NCI-H2227 treated with DMSO at 0.1 percent for 48 hours (cell line): ENCODE measurements at regions not wholly inside any gene's neighbourhood (a gene's known extent, or its start where the extent isn't known, plus 50 kb on each side); places are given as distances from the start of the nearest gene placed in this dataset.
"Not testable (repeated sequence)": the region's sequence is repeated elsewhere in the genome, so short reads cannot be mapped to it uniquely, and the experiment has no call there.

Experiments used
- DNase-seq: peaks from one replicate; lab custom pipeline; 2025; lab: John Stamatoyannopoulos, UW

DNA sequence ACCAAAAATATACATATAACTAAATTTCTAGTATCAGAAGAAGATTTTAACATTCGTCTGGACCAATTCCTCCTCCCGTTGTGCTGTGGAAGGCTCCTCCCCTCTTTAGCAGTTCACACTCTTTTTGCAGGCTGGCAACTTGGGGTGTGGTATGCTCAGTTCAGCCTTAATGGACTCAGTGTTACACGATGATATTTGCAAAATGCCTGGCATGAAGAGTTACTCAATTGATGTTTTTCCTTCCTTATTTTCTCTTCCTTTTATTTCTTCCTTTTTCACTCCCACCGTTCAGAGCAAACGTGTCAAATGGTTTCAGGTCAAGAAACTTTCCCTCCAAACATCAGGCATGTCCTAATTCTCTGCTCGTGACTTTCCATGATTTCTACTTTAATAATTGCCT, 248.3 kb downstream of the PHF14 start:
- DNase-seq: no peak

- no peak for DNase-seq
Measured at GRCh38 chr7:11224535-11224934, 250.9 kb downstream of the PHF14 start.

- DNase-seq: peak; percentile 53
Measured at GRCh38 chr7:11228515-11228914, 254.8 kb downstream of the PHF14 start.

DNA sequence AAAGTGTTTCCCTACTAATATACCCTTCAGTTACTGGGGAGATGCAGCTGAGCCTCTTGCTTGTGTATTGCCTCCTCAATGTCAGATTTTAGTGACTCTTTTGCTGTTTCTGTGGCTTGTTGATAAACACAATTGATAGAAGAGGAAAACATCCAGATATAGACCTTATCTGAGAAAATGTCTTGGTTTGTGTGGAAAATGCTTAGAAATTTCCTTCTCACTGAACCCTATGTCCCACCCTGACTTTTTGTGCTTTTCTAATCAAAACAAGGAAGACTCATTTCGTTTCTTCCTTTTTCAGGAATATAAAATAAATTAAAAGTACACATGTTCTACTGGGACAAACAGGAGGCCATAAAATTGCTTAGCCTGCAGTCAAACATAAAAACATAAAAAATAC, 257.5 kb downstream of the PHF14 start:
- no peak for DNase-seq

GRCh38 chr7:11232462-11232861, 258.8 kb downstream of the PHF14 start:
- DNase-seq: no peak

GRCh38 chr7:11233871-11234270, 260.2 kb downstream of the PHF14 start:
- no peak for DNase-seq

DNA sequence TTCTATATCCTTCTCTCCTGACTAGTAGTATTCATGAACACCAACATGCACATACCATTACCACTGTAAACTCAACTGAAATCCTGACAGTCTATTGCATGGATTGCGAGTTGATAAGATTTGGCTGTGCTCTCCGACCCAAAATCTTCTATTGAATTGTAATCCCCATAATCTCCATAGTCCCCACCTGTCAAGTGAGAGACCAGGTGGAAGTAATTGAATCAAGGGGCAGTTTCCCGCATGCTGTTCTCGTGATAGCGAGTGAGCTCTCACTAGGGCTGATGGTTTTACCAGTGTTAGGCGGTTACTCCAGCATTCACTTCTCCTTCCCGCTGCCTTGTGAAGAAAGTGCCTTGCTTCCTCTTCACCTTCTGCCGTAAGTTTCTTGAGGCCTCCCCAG, 261.8 kb downstream of the PHF14 start:
- DNase-seq: no peak

- no peak for DNase-seq
Measured at GRCh38 chr7:11236680-11237079, 263.0 kb downstream of the PHF14 start.

- no peak for DNase-seq
Measured at GRCh38 chr7:11237742-11238141, 264.1 kb downstream of the PHF14 start.

DNA sequence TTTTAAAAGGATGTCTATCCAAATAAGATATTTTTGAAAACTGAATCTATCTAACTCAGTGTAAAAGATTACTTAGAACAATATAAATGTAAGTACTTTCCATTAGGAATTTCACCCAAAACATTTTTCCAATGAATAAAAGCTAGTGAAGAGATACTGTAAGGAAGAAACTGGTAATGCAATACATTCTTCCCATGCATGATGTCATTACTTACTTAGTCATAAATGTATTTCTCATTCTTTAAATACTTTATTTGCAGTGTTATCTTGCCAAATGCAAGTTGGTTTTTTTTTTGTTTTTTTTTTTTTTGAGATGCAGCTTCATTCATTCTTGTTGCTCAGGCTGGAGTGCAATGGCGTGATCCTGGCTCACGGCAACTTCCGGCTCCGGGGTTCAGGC, 265.6 kb downstream of the PHF14 start:
- DNase-seq: no peak

- DNase-seq: no peak
Measured at GRCh38 chr7:11243739-11244138, 270.1 kb downstream of the PHF14 start.

DNA sequence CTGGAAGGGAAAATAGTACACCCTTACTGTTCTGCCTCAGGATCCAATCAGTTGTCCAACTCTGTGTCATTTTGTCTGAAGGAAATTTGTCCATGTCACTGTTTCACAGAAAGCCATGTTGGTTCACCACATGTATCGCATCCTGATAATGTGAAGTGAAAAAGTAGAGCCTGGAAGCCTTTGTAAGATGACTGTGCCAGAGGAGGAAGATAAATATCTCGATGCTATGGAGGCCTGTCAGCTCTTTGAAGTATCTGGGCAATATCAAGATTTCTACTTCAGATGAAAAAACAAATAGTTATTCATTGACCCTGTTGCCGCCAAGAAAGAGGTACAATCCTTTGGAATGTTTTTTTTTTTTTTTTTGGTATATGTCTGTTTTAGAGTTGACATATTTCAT, 270.5 kb downstream of the PHF14 start:
- DNase-seq: no peak

DNA sequence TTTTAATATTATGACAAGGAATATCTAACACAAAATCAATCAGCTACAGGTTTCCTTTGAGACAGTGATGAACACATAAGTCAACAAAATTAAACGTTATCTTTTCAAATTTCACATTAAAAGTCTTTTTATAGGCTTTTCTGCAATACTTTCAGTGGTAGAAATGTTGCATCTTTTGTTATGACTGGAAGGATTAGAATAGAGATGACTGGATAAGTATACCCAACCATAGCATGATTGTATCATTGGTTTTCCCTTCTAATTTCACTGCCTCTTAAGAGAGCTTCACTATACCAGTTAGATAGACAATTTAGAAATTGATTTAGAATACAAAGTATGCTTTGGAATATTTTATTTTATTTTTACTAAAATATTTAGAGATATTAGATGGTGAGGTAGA, 273.9 kb downstream of the PHF14 start:
- no peak for DNase-seq

GRCh38 chr7:11251436-11251835, 277.8 kb downstream of the PHF14 start:
- DNase-seq: no peak

DNA sequence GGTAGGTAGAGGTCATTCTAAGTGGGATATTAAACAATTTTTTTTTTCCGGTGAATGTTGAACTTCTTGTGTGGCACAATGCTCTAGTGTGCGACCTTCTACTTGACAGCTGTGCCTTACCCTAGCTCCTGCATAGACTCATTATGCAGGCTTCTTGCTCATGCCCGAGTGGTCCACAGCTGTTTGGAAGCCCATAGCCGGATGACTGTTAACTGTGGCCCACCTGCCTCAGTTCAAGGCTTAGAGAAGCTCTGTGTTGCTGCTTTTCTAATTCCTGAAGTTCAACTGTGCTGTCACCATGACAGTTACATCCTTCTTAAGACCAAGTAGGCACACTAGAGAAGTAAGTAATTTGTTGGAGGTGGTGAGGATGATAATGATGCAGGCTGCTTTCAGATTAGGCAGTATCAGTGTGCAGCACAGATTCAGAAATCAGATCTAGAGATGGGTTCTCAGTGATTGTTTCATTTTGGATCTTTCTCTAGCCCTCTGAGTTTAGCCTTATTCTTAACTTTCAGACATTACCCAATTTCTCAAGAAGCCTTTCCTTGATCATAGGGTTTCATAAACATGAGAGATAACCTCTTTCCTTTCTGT, 278.4 kb downstream of the PHF14 start:
- no peak for DNase-seq

DNA sequence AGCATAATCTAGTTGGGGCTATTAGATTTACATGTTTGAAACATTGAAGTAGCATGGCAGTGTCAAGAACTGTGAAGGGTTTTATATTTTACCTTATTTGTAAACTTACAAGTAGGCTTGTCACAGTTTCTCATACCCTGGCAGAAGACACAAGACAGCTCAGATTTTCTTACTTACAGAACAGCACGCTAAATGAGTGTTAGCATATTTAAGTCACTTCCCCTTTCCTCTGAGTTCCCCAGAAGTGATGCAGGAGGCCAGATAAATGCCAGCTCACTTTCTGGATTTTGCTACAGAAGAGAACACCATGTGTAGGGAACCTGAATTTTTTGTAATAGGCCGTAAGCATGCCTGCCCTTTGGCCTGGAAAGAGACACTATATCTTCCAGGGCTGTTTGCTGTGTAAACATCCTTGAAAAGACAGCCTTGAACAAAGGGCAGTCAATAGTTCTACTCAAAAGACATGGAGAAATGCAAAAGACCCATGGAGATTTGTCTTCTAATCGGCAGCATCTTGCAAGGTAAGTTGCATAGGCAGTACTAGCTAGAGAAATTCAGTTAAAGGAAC, 279.1 kb downstream of the PHF14 start:
- DNase-seq: no peak

- no peak for DNase-seq
Measured at GRCh38 chr7:11256501-11256900, 282.8 kb downstream of the PHF14 start.

DNA sequence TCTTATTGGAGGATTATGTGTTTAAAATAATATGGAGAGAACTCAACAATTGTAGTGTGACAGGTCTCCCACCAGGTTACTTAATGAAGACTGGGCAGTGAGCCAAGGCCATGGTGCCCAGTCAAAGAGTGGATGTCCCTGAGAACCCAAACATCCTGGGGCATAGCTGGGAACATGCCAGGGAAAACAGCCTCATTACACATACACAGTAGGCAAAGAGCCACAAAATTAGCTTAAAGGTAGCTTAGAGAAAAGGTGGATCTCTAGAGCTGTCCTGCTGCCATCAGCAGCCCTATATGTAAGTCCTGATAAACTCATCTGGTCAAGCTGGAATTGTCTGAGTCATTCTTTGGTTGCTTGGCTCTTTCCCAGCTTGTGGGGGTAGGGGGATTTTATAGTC, 287.8 kb downstream of the PHF14 start:
- DNase-seq: no peak

DNA sequence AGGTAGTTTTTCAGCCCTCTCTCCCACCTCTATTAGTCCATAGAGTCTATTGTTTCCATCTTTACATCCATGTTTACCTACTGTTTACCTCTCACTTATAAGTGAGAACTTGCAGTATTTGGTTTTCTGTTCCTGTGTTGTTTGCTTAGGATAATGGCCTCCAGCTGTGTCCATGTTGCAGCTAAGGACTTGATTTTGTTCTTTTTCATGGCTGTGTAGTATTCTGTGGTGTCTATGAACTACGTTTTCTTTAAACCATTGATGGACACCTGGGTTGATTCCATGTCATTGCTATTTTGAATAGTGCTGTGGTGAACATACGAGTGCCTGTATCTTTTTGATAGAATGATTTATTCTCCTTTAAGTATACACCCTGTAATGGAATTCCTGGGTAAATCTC, 292.4 kb downstream of the PHF14 start:
- no peak for DNase-seq

DNA sequence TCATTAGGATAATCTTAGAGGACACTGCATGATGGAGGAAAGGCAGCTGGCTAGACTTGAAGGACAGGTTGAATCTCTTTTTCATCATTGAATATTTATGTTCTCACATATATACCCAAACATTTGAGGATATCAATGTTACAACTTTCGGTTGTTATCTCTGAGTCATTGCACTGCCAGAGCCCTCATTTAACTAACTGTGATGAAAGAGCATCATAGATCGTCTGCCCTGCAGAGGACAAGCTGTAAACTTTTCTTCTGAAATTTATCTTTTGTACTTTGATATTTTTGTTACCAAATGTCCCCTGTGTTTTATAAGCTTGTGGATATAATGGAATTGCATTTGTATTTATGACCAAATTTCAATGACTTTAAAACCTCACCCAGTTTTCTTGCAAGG, 298.7 kb downstream of the PHF14 start:
- DNase-seq: no peak

DNA sequence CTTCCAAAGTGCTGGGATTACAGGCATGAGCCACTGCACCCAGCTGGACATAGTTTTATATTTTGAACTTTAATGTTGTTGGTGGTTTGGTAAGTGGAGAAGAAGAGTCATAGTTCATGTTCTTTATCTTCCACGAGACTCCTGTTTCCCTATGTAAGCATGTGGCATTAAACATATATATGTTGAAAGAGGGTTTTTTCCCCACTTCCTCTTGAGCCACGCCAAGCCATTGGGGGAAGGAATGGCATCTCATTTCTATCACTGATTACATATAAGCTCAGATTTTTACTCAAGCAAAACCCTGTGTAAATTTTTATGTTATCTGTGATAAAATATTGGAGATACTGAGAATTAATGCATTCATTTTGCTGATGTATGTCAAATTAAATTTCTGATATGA, 300.4 kb downstream of the PHF14 start:
- no peak for DNase-seq

DNA sequence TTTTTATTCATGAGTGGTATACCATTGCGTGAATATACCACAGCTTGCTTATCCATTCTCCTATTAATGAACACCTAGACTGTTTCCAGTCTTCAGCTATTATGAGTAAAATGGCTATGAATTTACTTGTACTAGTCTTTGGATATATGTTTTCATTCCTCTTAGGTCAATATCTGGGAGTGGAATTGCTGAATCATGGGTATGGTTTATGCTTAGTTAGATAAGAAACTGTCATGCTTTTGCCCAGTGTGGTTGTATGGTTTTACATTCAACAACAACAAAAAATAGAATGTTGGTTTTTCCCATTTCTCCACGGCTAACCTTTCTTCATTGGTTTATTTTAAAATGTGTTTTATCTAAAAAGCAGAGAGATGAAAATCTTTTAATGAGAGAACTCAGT, 308.3 kb downstream of the PHF14 start:
- no peak for DNase-seq

DNA sequence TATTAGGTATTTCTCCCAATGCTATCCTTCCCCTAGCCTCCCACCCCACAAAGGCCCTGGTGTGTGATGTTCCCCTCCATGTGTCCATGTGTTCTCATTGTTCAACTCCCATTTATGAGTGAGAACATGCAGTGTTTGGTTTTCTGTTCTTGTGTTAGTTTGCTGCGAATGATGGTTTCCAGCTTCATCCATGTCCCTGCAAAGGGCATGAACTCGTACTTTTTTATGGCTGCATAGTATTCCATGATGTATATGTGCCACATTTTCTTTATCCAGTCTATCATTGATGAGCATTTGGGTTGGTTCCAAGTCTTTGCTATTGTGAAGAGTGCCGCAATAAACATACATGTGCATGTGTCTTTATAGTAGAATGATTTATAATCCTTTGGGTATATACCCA, 309.9 kb downstream of the PHF14 start:
- not testable (repeated sequence) for DNase-seq

- no peak for DNase-seq
Measured at GRCh38 chr7:11290863-11291262, 317.2 kb downstream of the PHF14 start.

GRCh38 chr7:11294218-11294617, 320.5 kb downstream of the PHF14 start:
- no peak for DNase-seq
